HepG2 (cell line): ENCODE measurements at regions not wholly inside any gene's neighbourhood (a gene's known extent, or its start where the extent isn't known, plus 50 kb on each side); places are given as distances from the start of the nearest gene placed in this dataset.

Experiments
- ATAC-seq: fragments of 200-7000 bp; cut with Tn5 transposase; 3 replicates; pipeline ENCODE4 v1.9.1; 2020; ENCODE audit warnings: mild to moderate bottlenecking, moderate library complexity
- BruUV-seq: library from RNA; stranded (reverse); fragments of 400-500 nt; replicated peaks from 2 replicates; lab custom pipeline; 2021; lab: Mats Ljungman, UMichigan
- CTCF ChIA-PET: fragments of 300-600 bp; formaldehyde crosslinking; extraction: SDS; loops from one replicate; lab custom pipeline; 2021; ENCODE audit warnings: low total read pairs, inconsistent platforms, low intra/inter-chr PET ratio; lab: Yijun Ruan, JAX
- POLR2A ChIA-PET: fragments of 350-600 bp; sonication (Branson Sonifier 250); formaldehyde crosslinking; loops from one replicate; lab custom pipeline; 2020; ENCODE audit warnings: antibody characterized with exemption, inconsistent platforms; lab: Yijun Ruan, JAX
- DNase-seq: peaks from one replicate; pipeline ENCODE4 v3.0.0-alpha.2; 2015; ENCODE audit warnings: low spot score
- FAIRE-seq: peaks from 3 replicates; lab custom pipeline; 2011; peaks lifted over from hg19 to GRCh38; lab: Jason Lieb, UNC
- H2AFZ ChIP-seq: one replicate; pipeline ENCODE4 v1.6.1; 2011; ENCODE audit warnings: low read length, inconsistent platforms
- H3K27ac ChIP-seq: fragments of 300-600 bp; 3 replicates; pipeline ENCODE4 v1.8.0; 2011; ENCODE audit warnings: mixed run types, mild to moderate bottlenecking, mixed read lengths, low read length, inconsistent platforms; ENCODE audit not compliant: insufficient read depth; ENCODE audit errors: extremely low read length
- H3K27me3 ChIP-seq, 2 experiments: fragments of 200-600 bp in 1 of 2; 2 replicates in 1 of 2; 3 replicates in 1 of 2; pipeline versions ENCODE4 v1.6.0 to v1.8.0; 2011; ENCODE audit warnings: low read length in 2 of 2, mild to moderate bottlenecking in 2 of 2, moderate library complexity in 2 of 2, inconsistent platforms in 1 of 2; ENCODE audit not compliant: insufficient read depth in 2 of 2, control insufficient read depth in 1 of 2
- H3K36me3 ChIP-seq, 2 experiments: fragments of 200-600 bp in 1 of 2; replicated peaks in 1 of 2; 2 replicates in 1 of 2; 3 replicates in 1 of 2; pipeline versions ENCODE4 v1.5.1 to v1.8.0; 2011; ENCODE audit warnings: low read length in 2 of 2, inconsistent platforms in 1 of 2; ENCODE audit not compliant: insufficient read depth in 2 of 2, control insufficient read depth in 1 of 2
- H3K4me1 ChIP-seq: 2 replicates; pipeline ENCODE4 v1.5.1; 2012; ENCODE audit warnings: low read length, inconsistent platforms; ENCODE audit not compliant: insufficient read depth
- H3K4me2 ChIP-seq: 2 replicates; pipeline ENCODE4 v1.6.0; 2011; ENCODE audit warnings: low read depth, low read length, inconsistent platforms
- H3K4me3 ChIP-seq, 3 experiments: fragments of 200-600 bp in 1 of 3; sonication (generic), shearing (Covaris generic) in 1 of 3; replicated peaks in 1 of 3; 2 replicates each; pipeline ENCODE4 v1.5.1; 2011 to 2016; ENCODE audit warnings: low read length in 3 of 3, inconsistent platforms in 2 of 3, low read depth in 2 of 3, mild to moderate bottlenecking in 2 of 3, control low read depth in 1 of 3, mixed read lengths in 1 of 3; ENCODE audit not compliant: insufficient read depth in 1 of 3
- H3K79me2 ChIP-seq: one replicate; pipeline ENCODE4 v1.6.1; 2011; ENCODE audit warnings: low read length, inconsistent platforms; ENCODE audit not compliant: insufficient read depth
- H3K9ac ChIP-seq: 2 replicates; pipeline ENCODE4 v1.6.0; 2011; ENCODE audit warnings: mild to moderate bottlenecking, low read depth, low read length, inconsistent platforms; ENCODE audit not compliant: insufficient read depth
- H3K9me3 ChIP-seq: 2 replicates; pipeline ENCODE4 v1.5.1; 2012; ENCODE audit warnings: mild to moderate bottlenecking, low read length
- H4K20me1 ChIP-seq: 2 replicates; pipeline ENCODE4 v1.6.0; 2011; ENCODE audit warnings: inconsistent platforms, mild to moderate bottlenecking, low read length, moderate library complexity; ENCODE audit not compliant: insufficient read depth
- FOSL2 ChIP-seq: sonication (generic); formaldehyde crosslinking; IDR thresholded peaks from 2 replicates; pipeline ENCODE4 v1.4.0; 2020; ENCODE audit warnings: missing genetic modification reagents
- HNF4A ChIP-seq: sonication (generic); formaldehyde crosslinking; IDR thresholded peaks from 2 replicates; pipeline ENCODE4 v1.4.0; 2020; ENCODE audit warnings: missing genetic modification reagents
- ZNF205 ChIP-seq: IDR thresholded peaks from 2 replicates; pipeline ENCODE4 v1.6.1; 2018; ENCODE audit warnings: missing biosample characterization, missing genetic modification reagents
- ZNF331 ChIP-seq: sonication (generic); formaldehyde crosslinking; IDR thresholded peaks from 2 replicates; pipeline ENCODE4 v1.4.0; 2020; ENCODE audit warnings: missing genetic modification reagents
- WGBS: methylation state at CpG from one replicate; pipeline ENCODE4 v1.1.6; 2017; ENCODE audit warnings: low lambda C conversion rate; 5-methylcytosine and 5-hydroxymethylcytosine counted together
- in situ Hi-C: cut with HindIII; loops from 2 replicates; pipeline ENCODE4 v1.10.0; 2017; ENCODE audit warnings: low pct_unique_long_range_greater_than_20kb; ENCODE audit not compliant: extremely low pct_ligation_motif_present
- intact Hi-C: fragments of 100-400 bp; cut with micrococcal nuclease; formaldehyde crosslinking; loops from one replicate; pipeline ENCODE4 v1.10.0; 2022; ENCODE audit not compliant: unreplicated experiment
- TF ChIP-seq, protein P1 (sequence below): sonication (generic); formaldehyde crosslinking; IDR thresholded peaks from 2 replicates; pipeline ENCODE4 v1.4.0; 2020; ENCODE audit warnings: missing genetic modification reagents
- TF ChIP-seq, protein P2 (sequence below): IDR thresholded peaks from 2 replicates; pipeline ENCODE4 v1.6.1; 2016; ENCODE audit warnings: mild to moderate bottlenecking

- DNase-seq: no peak
- ATAC-seq: no peak
- no peak overlapping the region for H3K27ac ChIP-seq
- CTCF ChIA-PET: no interaction called here
- H3K4me3 ChIP-seq: no peak overlapping the region
- no peaks in the 10 kb centered on the region for H3K9me3 ChIP-seq
- no peaks in the 10 kb centered on the region for H3K4me1 ChIP-seq
- no peak overlapping the region for H2AFZ ChIP-seq
- no peak overlapping the region for H3K9ac ChIP-seq
- WGBS: 3% methylated on average over 3 of the region's 4 CpGs
- no peak for FAIRE-seq
- in situ Hi-C loops: no loop called here
- TF ChIP-seq HNF4A (CRISPR knock-in tag) (no peak), ZNF205 (no peak), FOSL2 (no peak), ZNF331 (CRISPR knock-in tag) (no peak)
- TF ChIP-seq, protein P1, sequence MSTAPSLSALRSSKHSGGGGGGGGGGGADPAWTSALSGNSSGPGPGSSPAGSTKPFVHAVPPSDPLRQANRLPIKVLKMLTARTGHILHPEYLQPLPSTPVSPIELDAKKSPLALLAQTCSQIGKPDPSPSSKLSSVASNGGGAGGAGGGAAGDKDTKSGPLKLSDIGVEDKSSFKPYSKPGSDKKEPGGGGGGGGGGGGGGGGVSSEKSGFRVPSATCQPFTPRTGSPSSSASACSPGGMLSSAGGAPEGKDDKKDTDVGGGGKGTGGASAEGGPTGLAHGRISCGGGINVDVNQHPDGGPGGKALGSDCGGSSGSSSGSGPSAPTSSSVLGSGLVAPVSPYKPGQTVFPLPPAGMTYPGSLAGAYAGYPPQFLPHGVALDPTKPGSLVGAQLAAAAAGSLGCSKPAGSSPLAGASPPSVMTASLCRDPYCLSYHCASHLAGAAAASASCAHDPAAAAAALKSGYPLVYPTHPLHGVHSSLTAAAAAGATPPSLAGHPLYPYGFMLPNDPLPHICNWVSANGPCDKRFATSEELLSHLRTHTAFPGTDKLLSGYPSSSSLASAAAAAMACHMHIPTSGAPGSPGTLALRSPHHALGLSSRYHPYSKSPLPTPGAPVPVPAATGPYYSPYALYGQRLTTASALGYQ: no peak
- TF ChIP-seq, protein P2, sequence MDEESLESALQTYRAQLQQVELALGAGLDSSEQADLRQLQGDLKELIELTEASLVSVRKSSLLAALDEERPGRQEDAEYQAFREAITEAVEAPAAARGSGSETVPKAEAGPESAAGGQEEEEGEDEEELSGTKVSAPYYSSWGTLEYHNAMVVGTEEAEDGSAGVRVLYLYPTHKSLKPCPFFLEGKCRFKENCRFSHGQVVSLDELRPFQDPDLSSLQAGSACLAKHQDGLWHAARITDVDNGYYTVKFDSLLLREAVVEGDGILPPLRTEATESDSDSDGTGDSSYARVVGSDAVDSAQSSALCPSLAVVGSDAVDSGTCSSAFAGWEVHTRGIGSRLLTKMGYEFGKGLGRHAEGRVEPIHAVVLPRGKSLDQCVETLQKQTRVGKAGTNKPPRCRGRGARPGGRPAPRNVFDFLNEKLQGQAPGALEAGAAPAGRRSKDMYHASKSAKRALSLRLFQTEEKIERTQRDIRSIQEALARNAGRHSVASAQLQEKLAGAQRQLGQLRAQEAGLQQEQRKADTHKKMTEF (CRISPR knock-in tag): no peak
- TF ChIP-seq, all 625 proteins: peak for 0
- Histone ChIP-seq H4K20me1 (no peaks in the 10 kb centered on the region), H3K36me3 (no peaks in the 10 kb centered on the region), H3K4me2 (no peak overlapping the region), H3K79me2 (no peaks in the 10 kb centered on the region), H3K27me3 (no peaks in the 10 kb centered on the region)
- BruUV-seq: no TSS peak
- POLR2A ChIA-PET: no interaction called here
- intact Hi-C loops: no loop called here
Observed at GRCh38 chrX:39481621-39482020, 616.1 kb downstream of the BCOR start.
